Ascending aorta (tissue), 2 donors: ENCODE measurements at regions not wholly inside any gene's neighbourhood (a gene's known extent, or its start where the extent isn't known, plus 50 kb on each side); places are given as distances from the start of the nearest gene placed in this dataset.

Source experiments
- DNase-seq, 2 donors: peaks; one replicate each; pipeline ENCODE4 v3.0.0-alpha.2; 2019; ENCODE audit warnings: low spot score in 2 of 2
- H3K27ac ChIP-seq, 2 donors: fragments of 200-600 bp; sonication (generic); one replicate each; pipeline ENCODE4 v1.5.1; 2016 to 2017; ENCODE audit warnings: mild to moderate bottlenecking in 1 of 2
- H3K27me3 ChIP-seq: fragments of 200-600 bp; sonication (generic); one replicate; pipeline ENCODE4 v1.5.1; 2017
- H3K36me3 ChIP-seq, 2 donors: fragments of 200-600 bp; sonication (generic); one replicate each; pipeline ENCODE4 v1.5.1; 2016
- H3K4me1 ChIP-seq, 2 donors: fragments of 200-600 bp; sonication (generic); one replicate each; pipeline ENCODE4 v1.5.1; 2016 to 2017; ENCODE audit warnings: mild to moderate bottlenecking in 1 of 2
- H3K4me3 ChIP-seq, 2 donors: fragments of 200-600 bp; sonication (generic); one replicate each; pipeline ENCODE4 v1.5.1; 2016 to 2017; ENCODE audit warnings: mild to moderate bottlenecking in 1 of 2
- H3K9me3 ChIP-seq, 2 donors: fragments of 200-600 bp; sonication (generic); one replicate each; pipeline ENCODE4 v1.5.1; 2016
- CTCF ChIP-seq, 3 experiments: fragments of 200-600 bp in 2 of 3; fragments of 450-650 bp in 1 of 3; sonication (generic) in 2 of 3; IDR thresholded peaks; one replicate each; pipeline ENCODE4 v1.5.1; 2016 to 2019; ENCODE audit warnings: antibody characterized with exemption in 3 of 3, mild to moderate bottlenecking in 1 of 3, moderate library complexity in 1 of 3
- intact Hi-C: fragments of 100-400 bp; cut with DNase I; formaldehyde crosslinking; loops from one replicate; pipeline ENCODE4 v1.15.1; 2023

DNA sequence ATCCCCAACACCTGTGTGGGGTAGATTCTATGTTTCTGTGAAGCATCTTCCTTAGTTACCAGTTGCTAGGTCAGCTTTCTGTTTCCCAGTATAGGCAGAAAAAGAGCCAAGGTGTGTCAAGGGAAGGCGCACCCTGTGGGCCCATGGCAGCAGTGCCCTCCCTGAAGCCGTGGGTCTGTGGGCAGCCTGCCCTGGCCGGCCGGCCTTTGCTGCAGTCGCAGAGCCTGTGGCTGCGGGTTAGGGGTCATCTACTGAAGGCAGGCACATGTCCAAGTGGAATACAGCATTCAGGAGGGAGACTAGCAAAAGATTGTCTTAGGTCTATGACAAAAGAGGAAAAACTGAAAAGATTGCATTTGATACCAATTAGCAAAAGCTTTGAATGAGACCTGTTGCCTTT, 214.0 kb downstream of the IRS2 start:
- DNase-seq: no peak
- H3K4me1 ChIP-seq: no peaks in the 10 kb centered on the region
- H3K27me3 ChIP-seq: no peaks in the 10 kb centered on the region
- H3K36me3 ChIP-seq: no peaks in the 10 kb centered on the region
- H3K4me3 ChIP-seq: no peak overlapping the region
- no peak overlapping the region for H3K27ac ChIP-seq
- no peaks in the 10 kb centered on the region for H3K9me3 ChIP-seq
- TF ChIP-seq CTCF (IDR thresholded peaks at IDR 0.05): no peak
- intact Hi-C loops: no loop called here

DNA sequence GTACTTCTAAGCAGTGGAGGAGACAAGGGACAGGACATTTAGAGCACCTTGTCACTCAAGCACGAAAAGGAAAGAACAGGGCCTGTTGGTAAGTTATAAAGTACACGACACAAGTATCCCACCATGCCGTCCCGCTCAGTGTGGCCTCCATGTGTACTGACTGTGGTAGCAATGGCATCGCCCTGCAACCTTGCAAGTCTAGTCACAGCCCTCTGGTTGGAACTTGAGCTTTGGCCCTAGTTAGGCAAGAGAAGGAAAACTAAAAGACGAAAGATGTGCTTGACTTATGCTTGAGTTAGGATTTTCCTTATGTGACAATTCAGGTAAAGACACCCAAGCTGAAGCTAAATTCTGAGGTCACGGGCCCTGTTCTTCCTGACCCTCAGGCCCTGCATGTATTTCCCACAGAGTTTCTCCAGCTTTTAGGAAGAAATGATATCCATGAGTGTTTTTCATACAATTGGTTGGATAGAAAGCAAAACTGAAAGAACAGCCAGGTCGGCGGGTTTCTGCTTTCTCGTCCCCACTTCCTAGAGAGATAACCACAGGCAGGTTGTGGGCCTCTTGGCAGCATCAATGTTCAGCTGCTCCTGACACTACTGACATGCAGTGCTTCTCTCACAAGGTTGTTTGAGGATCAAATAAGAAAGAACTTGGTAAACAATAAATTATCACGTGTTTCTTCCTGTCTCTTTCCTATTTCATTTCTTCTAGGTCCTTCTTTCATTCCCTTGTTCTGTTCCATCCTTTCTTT, 216.2 kb downstream of the IRS2 start:
- H3K36me3 ChIP-seq: no peaks in the 10 kb centered on the region
- H3K9me3 ChIP-seq: no peaks in the 10 kb centered on the region
- no peak for TF ChIP-seq CTCF (IDR thresholded peaks at IDR 0.05)
- H3K27me3 ChIP-seq: no peaks in the 10 kb centered on the region
- no peak overlapping the region for H3K27ac ChIP-seq
- no peak for DNase-seq
- H3K4me3 ChIP-seq: no peak overlapping the region
- intact Hi-C loops: no loop called here
- H3K4me1 ChIP-seq: no peaks in the 10 kb centered on the region

- H3K27ac ChIP-seq: no peak overlapping the region
- H3K9me3 ChIP-seq: no peaks in the 10 kb centered on the region
- H3K4me3 ChIP-seq: no peak overlapping the region
- DNase-seq: no peak
- H3K27me3 ChIP-seq: no peaks in the 10 kb centered on the region
- TF ChIP-seq CTCF (IDR thresholded peaks at IDR 0.05): no peak
- no peaks in the 10 kb centered on the region for H3K36me3 ChIP-seq
- H3K4me1 ChIP-seq: no peaks in the 10 kb centered on the region
- intact Hi-C loops: no loop called here
These were observed 218.0 kb downstream of the IRS2 start for GRCh38 chr13:109568339-109568818.

GRCh38 chr13:109567315-109567714, 219.1 kb downstream of the IRS2 start:
- Histone ChIP-seq H3K27me3 (no peaks in the 10 kb centered on the region), H3K9me3 (no peaks in the 10 kb centered on the region), H3K36me3 (no peaks in the 10 kb centered on the region), H3K4me1 (no peaks in the 10 kb centered on the region), H3K27ac (no peak overlapping the region), H3K4me3 (no peak overlapping the region)
- DNase-seq: no peak
- intact Hi-C loops: no loop called here
- no peak for TF ChIP-seq CTCF (IDR thresholded peaks at IDR 0.05)

GRCh38 chr13:109565877-109566276, 220.5 kb downstream of the IRS2 start:
- H3K9me3 ChIP-seq: peaks cover 0 to 1% of the 10 kb centered on the region in 2 donors
- H3K4me1 ChIP-seq: no peaks in the 10 kb centered on the region
- TF ChIP-seq CTCF (IDR thresholded peaks at IDR 0.05): no peak
- no peaks in the 10 kb centered on the region for H3K36me3 ChIP-seq
- no peak overlapping the region for H3K4me3 ChIP-seq
- no peaks in the 10 kb centered on the region for H3K27me3 ChIP-seq
- DNase-seq: no peak
- intact Hi-C loops: no loop called here
- no peak overlapping the region for H3K27ac ChIP-seq
